RWPE2 (cell line): ENCODE measurements at regions not wholly inside any gene's neighbourhood (a gene's known extent, or its start where the extent isn't known, plus 50 kb on each side); places are given as distances from the start of the nearest gene placed in this dataset.

ENCODE experiments used
- ATAC-seq: fragments of 200-7000 bp; cut with Tn5 transposase; 3 replicates; pipeline ENCODE4 v1.9.1; 2021; ENCODE audit warnings: low read depth
- DNase-seq: peaks from one replicate; pipeline ENCODE4 v3.0.0-alpha.2; 2020; ENCODE audit warnings: low spot score
- H3K27ac ChIP-seq: fragments of 450-650 bp; 2 replicates; pipeline ENCODE4 v1.5.1; 2017; ENCODE audit warnings: mild to moderate bottlenecking; ENCODE audit not compliant: poor library complexity, severe bottlenecking
- H3K27me3 ChIP-seq: fragments of 250-450 bp; sonication (Bioruptor Pico); 2 replicates; pipeline ENCODE4 v1.5.1; 2021; ENCODE audit warnings: mild to moderate bottlenecking, moderate library complexity; ENCODE audit not compliant: insufficient read depth, poor library complexity, severe bottlenecking
- H3K36me3 ChIP-seq: fragments of 250-450 bp; sonication (Bioruptor Pico); 2 replicates; pipeline ENCODE4 v1.5.1; 2020; ENCODE audit warnings: low read depth, mild to moderate bottlenecking, moderate library complexity
- H3K4me1 ChIP-seq: fragments of 250-450 bp; sonication (Bioruptor Pico); 2 replicates; pipeline ENCODE4 v1.5.1; 2021; ENCODE audit warnings: mild to moderate bottlenecking, moderate library complexity; ENCODE audit not compliant: insufficient read depth, poor library complexity, severe bottlenecking
- H3K4me3 ChIP-seq: fragments of 250-450 bp; sonication (Bioruptor Pico); 2 replicates; pipeline ENCODE4 v1.5.1; 2021; ENCODE audit warnings: mild to moderate bottlenecking, moderate library complexity; ENCODE audit not compliant: severe bottlenecking
- H3K9me3 ChIP-seq: fragments of 250-450 bp; sonication (Bioruptor Pico); 2 replicates; pipeline ENCODE4 v1.5.1; 2021; ENCODE audit warnings: mild to moderate bottlenecking, moderate library complexity; ENCODE audit not compliant: severe bottlenecking
- CTCF ChIP-seq: fragments of 450-650 bp; IDR thresholded peaks from one replicate; pipeline ENCODE4 v1.5.1; 2017; ENCODE audit warnings: mild to moderate bottlenecking, moderate library complexity; ENCODE audit not compliant: poor library complexity, severe bottlenecking

GRCh38 chr18:75828379-75828778, 400.9 kb upstream of the SMIM21 start:
- Histone ChIP-seq H3K36me3 (no peaks in the 10 kb centered on the region), H3K27ac (no peak overlapping the region), H3K9me3 (no peaks in the 10 kb centered on the region), H3K4me3 (no peak overlapping the region), H3K27me3 (no peaks in the 10 kb centered on the region), H3K4me1 (no peaks in the 10 kb centered on the region)
- no peak for DNase-seq
- ATAC-seq: no peak
- TF ChIP-seq CTCF: no peak

- Histone ChIP-seq H3K4me3 (no peak overlapping the region), H3K9me3 (no peaks in the 10 kb centered on the region), H3K27ac (no peak overlapping the region), H3K36me3 (no peaks in the 10 kb centered on the region), H3K27me3 (no peaks in the 10 kb centered on the region), H3K4me1 (no peaks in the 10 kb centered on the region)
- DNase-seq: no peak
- no peak for TF ChIP-seq CTCF
- no peak for ATAC-seq
Measured at GRCh38 chr18:75827751-75828287, 400.3 kb upstream of the SMIM21 start.

- TF ChIP-seq CTCF: no peak
- Histone ChIP-seq H3K9me3 (no peaks in the 10 kb centered on the region), H3K36me3 (no peaks in the 10 kb centered on the region), H3K4me1 (no peaks in the 10 kb centered on the region), H3K27me3 (no peaks in the 10 kb centered on the region), H3K4me3 (no peak overlapping the region), H3K27ac (no peak overlapping the region)
- ATAC-seq (no peak), DNase-seq (no peak)
Measured at GRCh38 chr18:75824661-75825060, 397.2 kb upstream of the SMIM21 start.

- no peaks in the 10 kb centered on the region for H3K4me1 ChIP-seq
- no peak for ATAC-seq
- no peak for TF ChIP-seq CTCF
- no peak overlapping the region for H3K4me3 ChIP-seq
- no peak for DNase-seq
- H3K9me3 ChIP-seq: no peaks in the 10 kb centered on the region
- no peaks in the 10 kb centered on the region for H3K36me3 ChIP-seq
- no peaks in the 10 kb centered on the region for H3K27me3 ChIP-seq
- no peak overlapping the region for H3K27ac ChIP-seq
Measured at GRCh38 chr18:75823471-75823870, 396.0 kb upstream of the SMIM21 start.

- Histone ChIP-seq H3K27ac (no peak overlapping the region), H3K4me3 (no peak overlapping the region), H3K4me1 (no peaks in the 10 kb centered on the region), H3K27me3 (no peaks in the 10 kb centered on the region), H3K9me3 (no peaks in the 10 kb centered on the region), H3K36me3 (no peaks in the 10 kb centered on the region)
- no peak for ATAC-seq
- TF ChIP-seq CTCF: no peak
- DNase-seq: no peak
Measured at GRCh38 chr18:75818383-75818782, 390.9 kb upstream of the SMIM21 start.
